GM12878 (cell line): ENCODE measurements at regions not wholly inside any gene's neighbourhood (a gene's known extent, or its start where the extent isn't known, plus 50 kb on each side); places are given as distances from the start of the nearest gene placed in this dataset.

Source experiments
- ATAC-seq: fragments of 200-7000 bp; cut with Tn5 transposase; 3 replicates; pipeline ENCODE4 v1.9.1; 2020; ENCODE audit warnings: mild to moderate bottlenecking, moderate library complexity
- BruUV-seq: library from RNA; stranded (reverse); fragments of 400-500 nt; replicated peaks from 2 replicates; lab custom pipeline; 2021; lab: Mats Ljungman, UMichigan
- CTCF ChIA-PET: fragments of 300-600 bp; sonication (Branson Sonifier 250); formaldehyde crosslinking; extraction: SDS; loops from one replicate; lab custom pipeline; 2021; ENCODE audit warnings: inconsistent platforms; lab: Yijun Ruan, JAX
- POLR2A ChIA-PET: fragments of 350-600 bp; formaldehyde crosslinking; extraction: SDS; loops from one replicate; lab custom pipeline; 2021; ENCODE audit warnings: inconsistent platforms; lab: Charles Lee
- RAD21 ChIA-PET: fragments of 300-600 bp; sonication (Branson Sonifier 250); formaldehyde crosslinking; loops from one replicate; lab custom pipeline; 2023; ENCODE audit warnings: antibody characterized with exemption; ENCODE audit not compliant: unreplicated experiment; lab: Charles Lee
- SMC1A ChIA-PET: fragments of 300-600 bp; sonication (Branson Sonifier 250); formaldehyde crosslinking; loops from one replicate; lab custom pipeline; 2023; ENCODE audit not compliant: unreplicated experiment, uncharacterized antibody; lab: Charles Lee
- DNase-seq: peaks from one replicate; pipeline ENCODE4 v3.0.0-alpha.2; 2011; ENCODE audit warnings: low read depth, low spot score
- FAIRE-seq: peaks from 3 replicates; lab custom pipeline; 2011; peaks lifted over from hg19 to GRCh38; lab: Jason Lieb, UNC
- H2AFZ ChIP-seq: 2 replicates; pipeline ENCODE4 v1.6.0; 2011; ENCODE audit warnings: low read depth, low read length, control low read depth; ENCODE audit not compliant: control insufficient read depth
- H3K27ac ChIP-seq: 2 replicates; pipeline ENCODE4 v1.5.1; 2011; ENCODE audit warnings: control low read depth; ENCODE audit not compliant: control insufficient read depth, insufficient read depth
- H3K27me3 ChIP-seq, 2 experiments: replicated peaks in 1 of 2; 2 replicates each; pipeline versions ENCODE4 v1.6.0 to v1.6.1; 2011; ENCODE audit warnings: low read length in 1 of 2; ENCODE audit not compliant: control insufficient read depth in 2 of 2, insufficient read depth in 2 of 2
- H3K36me3 ChIP-seq, 2 experiments: 2 replicates each; pipeline ENCODE4 v1.5.1; 2011; ENCODE audit warnings: low read length in 1 of 2; ENCODE audit not compliant: control insufficient read depth in 2 of 2, insufficient read depth in 2 of 2
- H3K4me1 ChIP-seq: 2 replicates; pipeline ENCODE4 v1.6.1; 2011; ENCODE audit warnings: mild to moderate bottlenecking, low read length, moderate library complexity, mixed read lengths; ENCODE audit not compliant: control insufficient read depth, insufficient read depth
- H3K4me2 ChIP-seq: 2 replicates; pipeline ENCODE4 v1.6.0; 2011; ENCODE audit warnings: control low read depth; ENCODE audit not compliant: control insufficient read depth, insufficient read depth
- H3K4me3 ChIP-seq: fragments of 200-600 bp; sonication (generic); 2 replicates; pipeline ENCODE4 v1.5.1; 2016
- H3K79me2 ChIP-seq: 2 replicates; pipeline ENCODE4 v1.6.0; 2011; ENCODE audit warnings: low read length; ENCODE audit not compliant: control insufficient read depth, insufficient read depth
- H3K9ac ChIP-seq: 2 replicates; pipeline ENCODE4 v1.8.0; 2011; ENCODE audit warnings: low read length, control low read depth, mixed read lengths; ENCODE audit not compliant: control insufficient read depth, insufficient read depth
- H3K9me3 ChIP-seq: replicated peaks from 3 replicates; pipeline ENCODE4 v1.5.1; 2011; ENCODE audit warnings: mild to moderate bottlenecking, low read length; ENCODE audit not compliant: control insufficient read depth, insufficient read depth
- H4K20me1 ChIP-seq: 2 replicates; pipeline ENCODE4 v1.6.0; 2011; ENCODE audit not compliant: control insufficient read depth, insufficient read depth
- BCL3 ChIP-seq: IDR thresholded peaks from 2 replicates; pipeline ENCODE4 v1.6.1; 2011; ENCODE audit warnings: borderline replicate concordance, low read depth, mild to moderate bottlenecking, moderate library complexity, low read length; ENCODE audit not compliant: insufficient read depth, poor library complexity, severe bottlenecking
- BCLAF1 ChIP-seq: fragments of 450-650 bp; IDR thresholded peaks from 2 replicates; pipeline ENCODE4 v1.6.1; 2017; ENCODE audit warnings: antibody characterized with exemption, mild to moderate bottlenecking, moderate library complexity
- CBX3 ChIP-seq: fragments of 200-600 bp; sonication (generic); IDR thresholded peaks from 2 replicates; pipeline ENCODE4 v1.6.1; 2016; ENCODE audit warnings: low read depth, borderline replicate concordance
- CHD4 ChIP-seq: fragments of 200-600 bp; sonication (generic); IDR thresholded peaks from 2 replicates; pipeline ENCODE4 v1.6.1; 2016; ENCODE audit warnings: mild to moderate bottlenecking
- FOXM1 ChIP-seq: IDR thresholded peaks from 2 replicates; pipeline ENCODE4 v1.6.1; 2012; ENCODE audit warnings: low read depth, mild to moderate bottlenecking, inconsistent platforms, low read length, moderate library complexity
- GATAD2B ChIP-seq: fragments of 450-650 bp; conservative IDR thresholded peaks from 2 replicates; pipeline ENCODE4 v1.6.1; 2017; ENCODE audit warnings: low read depth, mild to moderate bottlenecking, moderate library complexity
- MYC ChIP-seq: IDR thresholded peaks from 2 replicates; pipeline ENCODE4 v1.6.1; 2011; ENCODE audit warnings: mild to moderate bottlenecking, low read length, moderate library complexity, inconsistent platforms; ENCODE audit not compliant: insufficient read depth, insufficient replicate concordance, insufficient read length, severe bottlenecking
- PAX8 ChIP-seq: fragments of 450-650 bp; IDR thresholded peaks from 2 replicates; pipeline ENCODE4 v1.6.1; 2017; ENCODE audit warnings: mild to moderate bottlenecking, moderate library complexity
- SMARCA5 ChIP-seq: fragments of 450-650 bp; IDR thresholded peaks from 2 replicates; pipeline ENCODE4 v1.6.1; 2017; ENCODE audit warnings: mild to moderate bottlenecking
- STAT1 ChIP-seq: fragments of 450-650 bp; conservative IDR thresholded peaks from 2 replicates; pipeline ENCODE4 v1.6.1; 2014; ENCODE audit warnings: antibody characterized with exemption, mild to moderate bottlenecking
- TCF12 ChIP-seq: IDR thresholded peaks from 2 replicates; pipeline ENCODE4 v1.6.1; 2011; ENCODE audit warnings: low read depth, mild to moderate bottlenecking, low read length
- ZNF217 ChIP-seq: fragments of 450-650 bp; IDR thresholded peaks from 2 replicates; pipeline ENCODE4 v1.6.1; 2017; ENCODE audit warnings: antibody characterized with exemption, mild to moderate bottlenecking
- ZNF384 ChIP-seq: IDR thresholded peaks from 2 replicates; pipeline ENCODE4 v1.6.1; 2012; ENCODE audit warnings: low read depth, mild to moderate bottlenecking, low read length, improper control_type of control experiment, borderline replicate concordance
- WGBS: methylation state at CpG from one replicate; pipeline ENCODE4 v1.1.6; 2016; ENCODE audit warnings: low lambda C conversion rate; ENCODE audit not compliant: insufficient replicate concordance, insufficient coverage; ENCODE audit errors: missing lambda C conversion rate; 5-methylcytosine and 5-hydroxymethylcytosine counted together
- in situ Hi-C: fragments of 300-500 bp; cut with MboI; formaldehyde crosslinking; loops from 9 replicates; pipeline ENCODE4 v1.14.3; 2018; ENCODE audit warnings: mixed read lengths
- intact Hi-C: fragments of 100-400 bp; cut with micrococcal nuclease; formaldehyde crosslinking; loops from one replicate; pipeline ENCODE4 v1.14.2; 2022; ENCODE audit not compliant: unreplicated experiment

GRCh38 chr4:112952313-112952700, 97.1 kb upstream of the ANK2 start:
- no TSS peak for BruUV-seq
- in situ Hi-C loops (no loop called here), intact Hi-C loops (no loop called here)
- H2AFZ ChIP-seq = no peak overlapping the region
- POLR2A ChIA-PET = interaction anchor here (0.8 kb wide), 1 partner anchor 187 kb away, joined by 3 read pairs; no protein-coding TSS in a partner anchor
- TF ChIP-seq STAT1 (no peak), PAX8 (no peak), TCF12 (no peak), CBX3 (no peak), CHD4 (no peak)
- SMC1A ChIA-PET = interaction anchor here (0.8 to 2.4 kb wide), 16 partner anchors 10 to 318 kb away, joined by 3 to 17 read pairs (median 4); no protein-coding TSS in a partner anchor
- H3K4me2 ChIP-seq = no peak overlapping the region
- no peaks in the 10 kb centered on the region for H4K20me1 ChIP-seq
- DNase-seq (no peak), ATAC-seq (no peak), FAIRE-seq (no peak)
- 0% methylated on average over 1 of the region's 1 CpG for WGBS
- no peak overlapping the region for H3K4me3 ChIP-seq
- H3K27ac ChIP-seq = no peak overlapping the region
- H3K36me3 ChIP-seq = no peaks in the 10 kb centered on the region
- no peaks in the 10 kb centered on the region for H3K27me3 ChIP-seq
- H3K4me1 ChIP-seq = no peaks in the 10 kb centered on the region
- RAD21 ChIA-PET = interaction anchor here (0.6 to 1.4 kb wide), 7 partner anchors 10 to 142 kb away, joined by 3 to 5 read pairs (median 4); no protein-coding TSS in a partner anchor
- no peaks in the 10 kb centered on the region for H3K79me2 ChIP-seq
- CTCF ChIA-PET = interaction anchor here (0.7 to 8.4 kb wide), 44 partner anchors 10 to 867 kb away, joined by 3 to 139 read pairs (median 4); no protein-coding TSS in a partner anchor
- no peak overlapping the region for H3K9ac ChIP-seq
- no peaks in the 10 kb centered on the region for H3K9me3 ChIP-seq

GRCh38 chr4:112953262-112953661, 96.2 kb upstream of the ANK2 start:
- Histone ChIP-seq H3K4me3 (no peak overlapping the region), H3K27me3 (no peaks in the 10 kb centered on the region), H3K9me3 (no peaks in the 10 kb centered on the region), H3K36me3 (no peaks in the 10 kb centered on the region), H3K9ac (no peak overlapping the region), H4K20me1 (no peaks in the 10 kb centered on the region), H2AFZ (no peak overlapping the region), H3K79me2 (no peaks in the 10 kb centered on the region), H3K4me1 (no peaks in the 10 kb centered on the region), H3K27ac (no peak overlapping the region), H3K4me2 (no peak overlapping the region)
- WGBS = 55% methylated on average over 3 of the region's 3 CpGs
- RAD21 ChIA-PET = no interaction called here
- DNase-seq (no peak), ATAC-seq (no peak), FAIRE-seq (no peak)
- no TSS peak for BruUV-seq
- intact Hi-C loops = no loop called here
- SMC1A ChIA-PET = interaction anchor here (2.3 kb wide), 1 partner anchor 15 kb away, joined by 17 read pairs; no protein-coding TSS in a partner anchor
- POLR2A ChIA-PET = no interaction called here
- CTCF ChIA-PET = interaction anchor here (0.8 to 8.4 kb wide), 4 partner anchors 9 to 113 kb away, joined by 3 to 139 read pairs (median 23); no protein-coding TSS in a partner anchor
- in situ Hi-C loops = no loop called here
- TF ChIP-seq GATAD2B (no peak), SMARCA5 (no peak), ZNF217 (no peak), BCL3 (no peak), FOXM1 (no peak), MYC (no peak), ZNF384 (no peak), BCLAF1 (no peak)
